ENCODE measurements at regions not wholly inside any gene's neighbourhood (a gene's known extent, or its start where the extent isn't known, plus 50 kb on each side); places are given as distances from the start of the nearest gene placed in this dataset.
A peak's percentile ranks its signal among the peaks of the same experiment; 100 is the strongest.

DNA sequence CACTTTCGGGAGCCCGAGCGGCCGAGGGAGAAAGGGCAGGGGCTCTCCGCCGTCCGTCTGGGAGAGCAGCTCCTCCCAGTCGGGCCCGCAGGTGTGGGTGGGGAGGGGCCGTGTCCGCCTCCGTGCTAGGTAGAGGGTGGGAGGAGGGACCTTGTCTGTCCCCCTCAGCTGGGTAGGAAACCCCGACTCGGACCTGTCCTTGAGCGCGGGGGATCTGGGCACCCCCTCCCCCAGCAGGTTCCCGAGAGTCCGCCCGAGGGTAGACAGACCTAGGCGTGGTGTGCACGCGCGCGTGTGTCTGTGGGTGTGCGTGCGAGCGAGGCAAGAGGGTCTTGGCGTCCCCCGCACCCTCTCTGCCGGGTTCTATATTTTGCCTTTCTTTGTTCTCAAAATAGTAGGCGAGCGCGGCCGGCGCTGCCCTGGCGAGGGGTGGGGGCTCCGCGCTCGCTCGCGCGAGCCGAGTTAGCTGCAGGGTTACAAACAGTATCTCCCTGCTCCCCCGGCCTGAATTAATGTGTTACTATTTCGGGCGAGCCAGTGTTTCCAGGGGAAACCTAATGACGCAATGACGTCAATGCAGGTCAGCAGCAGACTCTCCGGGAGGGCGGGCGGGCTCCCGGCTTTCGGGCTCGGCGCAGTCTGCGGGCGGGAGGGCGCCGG is 73.9 kb upstream of the LEP start:
- peak overlapping the region in 4 of 5 donors; percentile 47 to 65 (median 54) for H3K4me3 ChIP-seq (ENCODE audit: low read depth in 1 of 5, low read length in 5 of 5)
- H3K36me3 ChIP-seq (ENCODE audit: control insufficient read depth in 5 of 5, insufficient read depth in 5 of 5, low read length in 5 of 5), result no peaks in the 10 kb centered on the region
- peaks cover 0 to 27% (median 23%) of the 10 kb centered on the region in 5 donors for H3K4me1 ChIP-seq (ENCODE audit: control insufficient read depth in 5 of 5, insufficient read depth in 5 of 5, low read length in 5 of 5)
- H3K9me3 ChIP-seq (ENCODE audit: control insufficient read depth in 5 of 5, low read length in 5 of 5), result no peaks in the 10 kb centered on the region
- H3K27me3 ChIP-seq (ENCODE audit: control insufficient read depth in 5 of 5, insufficient read depth in 4 of 5, low read length in 5 of 5), result peaks cover 58 to 93% (median 76%) of the 10 kb centered on the region in 5 donors
- H3K27ac ChIP-seq (ENCODE audit: low read depth, low read length), result no peak overlapping the region
- H3K9ac ChIP-seq (ENCODE audit: low read length in 5 of 5), result no peak overlapping the region

- no peaks in the 10 kb centered on the region for H3K36me3 ChIP-seq (ENCODE audit: control insufficient read depth in 5 of 5, insufficient read depth in 5 of 5, low read length in 5 of 5)
- H3K9me3 ChIP-seq (ENCODE audit: control insufficient read depth in 5 of 5, low read length in 5 of 5), result no peaks in the 10 kb centered on the region
- no peak overlapping the region for H3K9ac ChIP-seq (ENCODE audit: low read length in 5 of 5)
- H3K4me1 ChIP-seq (ENCODE audit: control insufficient read depth in 5 of 5, insufficient read depth in 5 of 5, low read length in 5 of 5), result peaks cover 0 to 27% (median 23%) of the 10 kb centered on the region in 5 donors
- peak overlapping the region in 3 of 5 donors; percentile 27 to 65 (median 53) for H3K4me3 ChIP-seq (ENCODE audit: low read depth in 1 of 5, low read length in 5 of 5)
- H3K27ac ChIP-seq (ENCODE audit: low read depth, low read length), result no peak overlapping the region
- peaks cover 58 to 89% (median 74%) of the 10 kb centered on the region in 5 donors for H3K27me3 ChIP-seq (ENCODE audit: control insufficient read depth in 5 of 5, insufficient read depth in 4 of 5, low read length in 5 of 5)
These were observed 73.0 kb upstream of the LEP start for GRCh38 chr7:128167791-128168666.

DNA sequence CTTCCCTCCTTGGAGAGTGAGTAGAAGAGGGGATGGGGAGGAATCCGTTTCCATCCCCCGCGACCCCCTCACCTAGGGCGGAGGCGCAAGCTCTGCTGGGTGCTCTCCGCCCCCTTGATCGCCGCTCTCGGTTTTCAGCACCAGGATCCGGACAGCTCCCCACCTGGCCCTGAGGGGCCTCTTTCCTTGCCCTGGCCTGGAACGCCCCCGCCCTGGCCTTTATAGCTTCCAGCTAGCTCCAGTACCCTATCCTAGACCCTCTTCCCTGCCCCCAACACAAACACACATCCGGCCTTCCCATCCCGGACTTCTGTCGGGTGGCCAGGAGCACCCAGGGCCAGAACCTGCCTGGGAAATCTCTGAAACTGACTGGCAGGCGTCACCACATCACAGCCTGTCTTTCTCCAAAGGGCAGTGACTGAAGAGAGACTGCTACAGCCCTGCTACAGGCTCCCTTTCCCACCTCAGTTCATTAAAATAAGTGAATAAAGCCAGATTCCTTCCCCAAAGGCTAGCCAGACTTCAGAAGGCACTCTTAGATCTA is 72.3 kb upstream of the LEP start:
- Histone ChIP-seq H3K4me3 (ENCODE audit: low read depth in 1 of 5, low read length in 5 of 5) (no peak overlapping the region), H3K4me1 (ENCODE audit: control insufficient read depth in 5 of 5, insufficient read depth in 5 of 5, low read length in 5 of 5) (peaks cover 0 to 27% (median 23%) of the 10 kb centered on the region in 5 donors), H3K9ac (ENCODE audit: low read length in 5 of 5) (no peak overlapping the region), H3K27me3 (ENCODE audit: control insufficient read depth in 5 of 5, insufficient read depth in 4 of 5, low read length in 5 of 5) (peaks cover 55 to 82% (median 68%) of the 10 kb centered on the region in 5 donors), H3K27ac (ENCODE audit: low read depth, low read length) (no peak overlapping the region), H3K9me3 (ENCODE audit: control insufficient read depth in 5 of 5, low read length in 5 of 5) (no peaks in the 10 kb centered on the region), H3K36me3 (ENCODE audit: control insufficient read depth in 5 of 5, insufficient read depth in 5 of 5, low read length in 5 of 5) (no peaks in the 10 kb centered on the region)

DNA sequence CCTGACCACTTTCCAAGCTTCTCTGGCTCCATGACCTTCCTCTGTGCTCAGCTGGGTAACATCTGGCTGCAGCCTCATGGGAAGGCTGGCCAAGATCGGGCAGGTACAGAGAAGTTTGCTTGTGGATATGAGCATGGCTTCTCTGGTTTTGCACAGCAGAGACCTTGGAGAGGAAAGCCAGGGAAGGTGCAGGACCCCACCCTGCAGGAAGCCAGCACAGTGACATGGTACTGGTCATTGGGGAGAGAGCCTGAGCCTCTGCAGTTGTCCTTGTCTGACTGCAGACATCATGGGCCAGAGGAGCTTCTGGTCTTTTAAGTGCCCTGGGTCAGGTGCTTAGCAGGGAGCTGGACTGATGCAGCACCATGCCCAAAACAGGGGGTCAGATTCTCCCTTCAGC is 70.6 kb upstream of the LEP start:
- H3K4me3 ChIP-seq (ENCODE audit: low read depth in 1 of 5, low read length in 5 of 5), result no peak overlapping the region
- no peak overlapping the region for H3K9ac ChIP-seq (ENCODE audit: low read length in 5 of 5)
- H3K4me1 ChIP-seq (ENCODE audit: control insufficient read depth in 5 of 5, insufficient read depth in 5 of 5, low read length in 5 of 5), result peaks cover 0 to 27% (median 23%) of the 10 kb centered on the region in 5 donors
- no peak overlapping the region for H3K27ac ChIP-seq (ENCODE audit: low read depth, low read length)
- peaks cover 39 to 65% (median 50%) of the 10 kb centered on the region in 5 donors for H3K27me3 ChIP-seq (ENCODE audit: control insufficient read depth in 5 of 5, insufficient read depth in 4 of 5, low read length in 5 of 5)
- no peaks in the 10 kb centered on the region for H3K36me3 ChIP-seq (ENCODE audit: control insufficient read depth in 5 of 5, insufficient read depth in 5 of 5, low read length in 5 of 5)
- H3K9me3 ChIP-seq (ENCODE audit: control insufficient read depth in 5 of 5, low read length in 5 of 5), result no peaks in the 10 kb centered on the region

DNA sequence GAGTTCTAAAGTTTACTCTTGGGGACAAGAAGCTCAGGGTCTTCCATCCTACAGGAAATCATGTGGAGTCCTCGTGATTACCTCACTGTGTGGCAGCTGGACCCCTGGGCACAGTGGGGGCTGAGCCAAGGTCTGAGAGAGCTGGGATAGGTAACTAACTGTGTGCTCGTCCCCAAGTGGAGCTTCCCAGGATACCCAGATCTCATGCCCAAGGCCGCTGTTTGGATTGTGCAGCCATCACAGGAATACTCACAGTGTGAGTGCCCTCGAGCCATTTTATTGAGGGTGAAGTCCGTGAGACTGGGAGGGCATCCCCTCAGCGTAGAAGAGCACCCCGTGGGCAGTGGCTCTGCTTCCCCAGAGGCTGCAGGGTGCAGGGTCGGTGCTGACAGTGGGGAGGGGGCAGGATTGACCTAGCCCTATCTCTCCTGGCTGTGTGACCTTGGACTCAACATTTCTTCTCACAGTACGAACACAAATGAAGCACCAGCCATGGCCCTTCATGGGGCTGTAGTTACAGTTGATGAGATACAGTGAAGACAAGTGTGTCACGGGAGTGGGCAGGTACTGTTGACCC is 69.6 kb upstream of the LEP start:
- H3K9me3 ChIP-seq (ENCODE audit: control insufficient read depth in 5 of 5, low read length in 5 of 5), result no peaks in the 10 kb centered on the region
- peaks cover 32 to 55% (median 43%) of the 10 kb centered on the region in 5 donors for H3K27me3 ChIP-seq (ENCODE audit: control insufficient read depth in 5 of 5, insufficient read depth in 4 of 5, low read length in 5 of 5)
- no peak overlapping the region for H3K9ac ChIP-seq (ENCODE audit: low read length in 5 of 5)
- H3K4me3 ChIP-seq (ENCODE audit: low read depth in 1 of 5, low read length in 5 of 5), result no peak overlapping the region
- peaks cover 0 to 22% (median 20%) of the 10 kb centered on the region in 5 donors for H3K4me1 ChIP-seq (ENCODE audit: control insufficient read depth in 5 of 5, insufficient read depth in 5 of 5, low read length in 5 of 5)
- no peaks in the 10 kb centered on the region for H3K36me3 ChIP-seq (ENCODE audit: control insufficient read depth in 5 of 5, insufficient read depth in 5 of 5, low read length in 5 of 5)
- no peak overlapping the region for H3K27ac ChIP-seq (ENCODE audit: low read depth, low read length)

- Histone ChIP-seq H3K9ac (ENCODE audit: low read length in 5 of 5) (no peak overlapping the region), H3K9me3 (ENCODE audit: control insufficient read depth in 5 of 5, low read length in 5 of 5) (no peaks in the 10 kb centered on the region)
These were observed 68.9 kb upstream of the LEP start for GRCh38 chr7:128172151-128172550.

GRCh38 chr7:128172963-128173362 is 68.1 kb upstream of the LEP start:
- Histone ChIP-seq H3K9ac (ENCODE audit: low read length in 5 of 5) (no peak overlapping the region), H3K4me1 (ENCODE audit: control insufficient read depth in 5 of 5, insufficient read depth in 5 of 5, low read length in 5 of 5) (peaks cover 0 to 8% (median 6%) of the 10 kb centered on the region in 5 donors), H3K27me3 (ENCODE audit: control insufficient read depth in 5 of 5, insufficient read depth in 4 of 5, low read length in 5 of 5) (peaks cover 28 to 43% (median 32%) of the 10 kb centered on the region in 5 donors), H3K27ac (ENCODE audit: low read depth, low read length) (no peak overlapping the region), H3K9me3 (ENCODE audit: control insufficient read depth in 5 of 5, low read length in 5 of 5) (no peaks in the 10 kb centered on the region), H3K4me3 (ENCODE audit: low read depth in 1 of 5, low read length in 5 of 5) (no peak overlapping the region), H3K36me3 (ENCODE audit: control insufficient read depth in 5 of 5, insufficient read depth in 5 of 5, low read length in 5 of 5) (no peaks in the 10 kb centered on the region)

More at GRCh38 chr7:128172151-128172550, 68.9 kb upstream of the LEP start:
- no peaks in the 10 kb centered on the region for H3K36me3 ChIP-seq (ENCODE audit: control insufficient read depth in 5 of 5, insufficient read depth in 5 of 5, low read length in 5 of 5)
- no peak overlapping the region for H3K4me3 ChIP-seq (ENCODE audit: low read depth in 1 of 5, low read length in 5 of 5)
- H3K27me3 ChIP-seq (ENCODE audit: control insufficient read depth in 5 of 5, insufficient read depth in 4 of 5, low read length in 5 of 5), result peaks cover 32 to 48% (median 37%) of the 10 kb centered on the region in 5 donors
- no peak overlapping the region for H3K27ac ChIP-seq (ENCODE audit: low read depth, low read length)
- peaks cover 0 to 15% (median 13%) of the 10 kb centered on the region in 5 donors for H3K4me1 ChIP-seq (ENCODE audit: control insufficient read depth in 5 of 5, insufficient read depth in 5 of 5, low read length in 5 of 5)

DNA sequence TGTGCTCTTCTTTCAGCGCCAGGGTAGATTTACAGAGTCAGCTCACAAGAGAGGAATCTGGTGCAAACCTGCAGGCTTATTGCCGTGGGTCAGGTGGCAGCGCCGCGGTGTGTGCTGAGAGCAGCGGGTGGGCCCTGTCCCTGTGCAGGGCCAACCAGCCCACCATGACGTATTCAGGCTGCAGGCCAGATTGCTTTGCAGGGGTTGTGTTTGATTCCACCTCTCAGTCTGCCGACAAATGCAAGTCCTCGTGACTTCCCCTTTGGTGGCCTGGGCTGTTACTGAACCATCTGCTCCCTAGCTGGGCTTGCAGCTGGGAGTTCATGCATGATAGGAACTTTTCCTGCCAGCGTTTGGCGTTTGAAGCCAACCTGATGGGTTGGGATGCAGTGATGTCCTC is 66.7 kb upstream of the LEP start:
- Histone ChIP-seq H3K9me3 (ENCODE audit: control insufficient read depth in 5 of 5, low read length in 5 of 5) (no peaks in the 10 kb centered on the region), H3K27me3 (ENCODE audit: control insufficient read depth in 5 of 5, insufficient read depth in 4 of 5, low read length in 5 of 5) (peaks cover 20 to 35% (median 24%) of the 10 kb centered on the region in 5 donors), H3K4me3 (ENCODE audit: low read depth in 1 of 5, low read length in 5 of 5) (no peak overlapping the region), H3K9ac (ENCODE audit: low read length in 5 of 5) (no peak overlapping the region), H3K27ac (ENCODE audit: low read depth, low read length) (no peak overlapping the region), H3K36me3 (ENCODE audit: control insufficient read depth in 5 of 5, insufficient read depth in 5 of 5, low read length in 5 of 5) (no peaks in the 10 kb centered on the region), H3K4me1 (ENCODE audit: control insufficient read depth in 5 of 5, insufficient read depth in 5 of 5, low read length in 5 of 5) (no peaks in the 10 kb centered on the region)

DNA sequence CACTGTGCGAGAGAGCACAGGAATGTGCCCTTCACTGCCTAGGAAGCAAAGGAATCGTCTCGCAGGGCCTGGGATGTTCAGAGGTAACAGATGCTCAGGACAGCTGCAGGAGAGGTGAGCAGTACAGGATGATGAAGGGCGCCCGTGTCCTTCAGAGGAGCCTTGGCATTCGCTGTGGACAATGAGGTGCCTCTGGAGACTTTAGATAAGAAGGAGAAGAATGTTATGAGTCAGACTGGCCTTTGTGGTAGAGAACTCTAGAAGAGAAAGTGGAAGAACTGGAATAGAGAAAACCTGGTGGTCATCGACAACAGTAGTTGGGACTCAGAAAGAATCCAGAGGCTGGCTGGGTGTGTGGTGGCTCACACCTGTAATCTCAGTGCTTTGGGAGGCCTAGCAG is 64.4 kb upstream of the LEP start:
- no peak overlapping the region for H3K4me3 ChIP-seq (ENCODE audit: low read depth in 1 of 5, low read length in 5 of 5)
- no peaks in the 10 kb centered on the region for H3K4me1 ChIP-seq (ENCODE audit: control insufficient read depth in 5 of 5, insufficient read depth in 5 of 5, low read length in 5 of 5)
- no peak overlapping the region for H3K9ac ChIP-seq (ENCODE audit: low read length in 5 of 5)
- no peak overlapping the region for H3K27ac ChIP-seq (ENCODE audit: low read depth, low read length)
- peaks cover 6 to 15% (median 12%) of the 10 kb centered on the region in 5 donors for H3K27me3 ChIP-seq (ENCODE audit: control insufficient read depth in 5 of 5, insufficient read depth in 4 of 5, low read length in 5 of 5)
- H3K36me3 ChIP-seq (ENCODE audit: control insufficient read depth in 5 of 5, insufficient read depth in 5 of 5, low read length in 5 of 5), result no peaks in the 10 kb centered on the region
- H3K9me3 ChIP-seq (ENCODE audit: control insufficient read depth in 5 of 5, low read length in 5 of 5), result no peaks in the 10 kb centered on the region

Measured in subcutaneous abdominal adipose tissue (tissue), 5 donors.